Spleen (tissue), 11 donors: ENCODE measurements at regions not wholly inside any gene's neighbourhood (a gene's known extent, or its start where the extent isn't known, plus 50 kb on each side); places are given as distances from the start of the nearest gene placed in this dataset.

Experiments used
- DNase-seq: peaks from one replicate; pipeline ENCODE4 v3.0.0-alpha.2; 2020
- H3K27ac ChIP-seq, 8 donors: fragments of 200-600 bp; sonication (generic) in 7 of 8; 1 replicate in 4 of 8; 2 replicates in 4 of 8; pipeline versions ENCODE4 v1.5.0 to v1.8.0; 2016 to 2021; ENCODE audit warnings: inconsistent platforms in 4 of 8, mild to moderate bottlenecking in 4 of 8, moderate library complexity in 1 of 8
- H3K27me3 ChIP-seq, 7 donors: fragments of 200-600 bp; sonication (generic) in 6 of 7; replicated peaks in 1 of 7; 1 replicate in 4 of 7; 2 replicates in 3 of 7; pipeline versions ENCODE4 v1.5.0 to v1.8.0; 2016 to 2021; ENCODE audit warnings: inconsistent platforms in 3 of 7, mild to moderate bottlenecking in 1 of 7
- H3K36me3 ChIP-seq, 6 donors: fragments of 200-600 bp; sonication (generic) in 5 of 6; 1 replicate in 4 of 6; 2 replicates in 2 of 6; pipeline versions ENCODE4 v1.5.0 to v1.8.0; 2016 to 2021; ENCODE audit warnings: inconsistent platforms in 2 of 6
- H3K4me1 ChIP-seq, 6 donors: fragments of 200-600 bp; sonication (generic) in 5 of 6; 1 replicate in 3 of 6; 2 replicates in 3 of 6; pipeline versions ENCODE4 v1.5.0 to v1.8.0; 2016 to 2021; ENCODE audit warnings: inconsistent platforms in 3 of 6
- H3K4me3 ChIP-seq, 8 donors: fragments of 200-600 bp; sonication (generic) in 7 of 8; 1 replicate in 4 of 8; 2 replicates in 4 of 8; pipeline versions ENCODE4 v1.5.0 to v1.8.0; 2016 to 2021; ENCODE audit warnings: inconsistent platforms in 4 of 8, mild to moderate bottlenecking in 4 of 8, moderate library complexity in 2 of 8
- H3K9me3 ChIP-seq, 8 donors: fragments of 200-600 bp; sonication (generic) in 7 of 8; 1 replicate in 4 of 8; 2 replicates in 4 of 8; pipeline versions ENCODE4 v1.5.0 to v1.8.0; 2016 to 2021; ENCODE audit warnings: inconsistent platforms in 4 of 8
- CTCF ChIP-seq, 11 experiments: fragments of 200-600 bp in 7 of 11; fragments of 450-650 bp in 4 of 11; sonication (generic) in 4 of 11; IDR thresholded peaks in 8 of 11; conservative IDR thresholded peaks in 3 of 11; 1 replicate in 7 of 11; 2 replicates in 4 of 11; pipeline versions ENCODE4 v1.4.0 to v1.8.0; 2016 to 2021; ENCODE audit warnings: antibody characterized with exemption in 11 of 11, inconsistent platforms in 4 of 11, mild to moderate bottlenecking in 1 of 11
- POLR2A ChIP-seq, 3 donors: fragments of 450-650 bp; IDR thresholded peaks; one replicate each; pipeline ENCODE4 v1.5.1; 2017; ENCODE audit warnings: antibody characterized with exemption in 3 of 3, mild to moderate bottlenecking in 1 of 3
- POLR2AphosphoS5 ChIP-seq, 3 donors: sonication (generic); formaldehyde crosslinking; IDR thresholded peaks; one replicate each; pipeline ENCODE4 v1.5.1; 2017; ENCODE audit warnings: antibody characterized with exemption in 3 of 3
- WGBS, 5 donors: extraction: QIAGEN DNeasy Blood & Tissue Kit in 3 of 5; methylation state at CpG; one replicate each; pipeline versions ENCODE4 v1.1.5 to v1.1.7; 2013 to 2018; 5-methylcytosine and 5-hydroxymethylcytosine counted together
- intact Hi-C: fragments of 100-400 bp; cut with DNase I; formaldehyde crosslinking; loops from one replicate; pipeline ENCODE4 v1.15.0; 2023; ENCODE audit warnings: low total_unique reads
- donor health status: healthy with polysubstance abuse.
- donor health status: DM: no; HTN: no; CAD: no; lungs with moderate emphysema.
- donor health status: DM: no; HTN: no; CAD: no.
- donor health status: Bipolar disorder and iron deficiency.
- donor health status: healthy.
- donor health status: DM: no; HTN: no; CAD: no.
- donor health status: DM: yes; HTN: yes; CAD: no.

- Histone ChIP-seq H3K9me3 (no peaks in the 10 kb centered on the region), H3K27me3 (no peaks in the 10 kb centered on the region), H3K4me3 (no peak overlapping the region), H3K36me3 (no peaks in the 10 kb centered on the region), H3K27ac (no peak overlapping the region), H3K4me1 (no peaks in the 10 kb centered on the region)
- TF ChIP-seq CTCF (IDR thresholded peaks at IDR 0.05 in 8 of 11, conservative IDR thresholded peaks at IDR 0.05 in 3 of 11) (no peak), POLR2AphosphoS5 (IDR thresholded peaks at IDR 0.05) (no peak), POLR2A (IDR thresholded peaks at IDR 0.05) (no peak)
- 0 to 21% (median 6%) methylated on average over 1 of the region's 1 CpG for WGBS, 5 donors
- intact Hi-C loops = no loop called here
- DNase-seq = no peak
Observed at GRCh38 chr2:146898083-146898482, 946.7 kb upstream of the ACVR2A start.

- 65 to 93% (median 81%) methylated on average over 1 of the region's 1 CpG for WGBS, 5 donors
- no peak for DNase-seq
- Histone ChIP-seq H3K36me3 (no peaks in the 10 kb centered on the region), H3K27me3 (no peaks in the 10 kb centered on the region), H3K9me3 (no peaks in the 10 kb centered on the region), H3K4me1 (no peaks in the 10 kb centered on the region), H3K4me3 (no peak overlapping the region), H3K27ac (no peak overlapping the region)
- intact Hi-C loops = no loop called here
- TF ChIP-seq POLR2A (IDR thresholded peaks at IDR 0.05) (no peak), POLR2AphosphoS5 (IDR thresholded peaks at IDR 0.05) (no peak), CTCF (IDR thresholded peaks at IDR 0.05 in 8 of 11, conservative IDR thresholded peaks at IDR 0.05 in 3 of 11) (no peak)
Observed at GRCh38 chr2:146894514-146894913, 950.3 kb upstream of the ACVR2A start.

- H3K36me3 ChIP-seq = no peaks in the 10 kb centered on the region
- WGBS, 5 donors = 57 to 74% (median 64%) methylated on average over 5 of the region's 5 CpGs
Observed at GRCh38 chr2:146893500-146894041, 951.3 kb upstream of the ACVR2A start.

GRCh38 chr2:146890491-146890890 is 954.3 kb upstream of the ACVR2A start:
- WGBS, 5 donors = 76 to 91% (median 82%) methylated on average over 2 of the region's 2 CpGs
- H3K27ac ChIP-seq = no peak overlapping the region
- H3K36me3 ChIP-seq = no peaks in the 10 kb centered on the region
- H3K9me3 ChIP-seq = no peaks in the 10 kb centered on the region
- no peak for TF ChIP-seq CTCF (IDR thresholded peaks at IDR 0.05 in 8 of 11, conservative IDR thresholded peaks at IDR 0.05 in 3 of 11)
- no peak for TF ChIP-seq POLR2AphosphoS5 (IDR thresholded peaks at IDR 0.05)
- no peak for TF ChIP-seq POLR2A (IDR thresholded peaks at IDR 0.05)
- H3K27me3 ChIP-seq = no peaks in the 10 kb centered on the region
- intact Hi-C loops = no loop called here
- DNase-seq = no peak
- H3K4me3 ChIP-seq = no peak overlapping the region
- H3K4me1 ChIP-seq = no peaks in the 10 kb centered on the region

More at GRCh38 chr2:146893500-146894041, 951.3 kb upstream of the ACVR2A start:
- intact Hi-C loops = no loop called here
- no peak for DNase-seq
- TF ChIP-seq POLR2A (IDR thresholded peaks at IDR 0.05) = no peak
- no peak for TF ChIP-seq POLR2AphosphoS5 (IDR thresholded peaks at IDR 0.05)
- no peak for TF ChIP-seq CTCF (IDR thresholded peaks at IDR 0.05 in 8 of 11, conservative IDR thresholded peaks at IDR 0.05 in 3 of 11)
- Histone ChIP-seq H3K27ac (no peak overlapping the region), H3K27me3 (no peaks in the 10 kb centered on the region), H3K4me1 (no peaks in the 10 kb centered on the region), H3K9me3 (no peaks in the 10 kb centered on the region), H3K4me3 (no peak overlapping the region)
